AG08395 (cell line): ENCODE measurements at regions not wholly inside any gene's neighbourhood (a gene's known extent, or its start where the extent isn't known, plus 50 kb on each side); places are given as distances from the start of the nearest gene placed in this dataset.

Source experiments
- DNase-seq: peaks from one replicate; pipeline ENCODE4 v3.0.0; 2012; ENCODE audit warnings: mixed read lengths, low spot score

GRCh38 chr6:22942403-22942802 is 373.0 kb downstream of the HDGFL1 start:
- no peak for DNase-seq

GRCh38 chr6:22943327-22943726 is 374.0 kb downstream of the HDGFL1 start:
- no peak for DNase-seq

- no peak for DNase-seq
These were observed 380.6 kb downstream of the HDGFL1 start for GRCh38 chr6:22949967-22950366.

- peak; percentile 16 for DNase-seq
These were observed 382.7 kb downstream of the HDGFL1 start for GRCh38 chr6:22952097-22952496.

GRCh38 chr6:22954749-22955385 is 385.5 kb downstream of the HDGFL1 start:
- DNase-seq, result no peak

- DNase-seq, result no peak
These were observed 386.8 kb downstream of the HDGFL1 start for GRCh38 chr6:22956029-22956681.

GRCh38 chr6:22958677-22959076 is 389.3 kb downstream of the HDGFL1 start:
- DNase-seq, result no peak

- DNase-seq, result no peak
These were observed 390.2 kb downstream of the HDGFL1 start for GRCh38 chr6:22959571-22959970.

GRCh38 chr6:22964334-22964733 is 395.0 kb downstream of the HDGFL1 start:
- no peak for DNase-seq

GRCh38 chr6:22965889-22966288 is 396.5 kb downstream of the HDGFL1 start:
- no peak for DNase-seq

GRCh38 chr6:22966691-22967422 is 397.5 kb downstream of the HDGFL1 start:
- no peak for DNase-seq

- no peak for DNase-seq
These were observed 400.6 kb downstream of the HDGFL1 start for GRCh38 chr6:22970004-22970403.

- DNase-seq, result no peak
These were observed 403.4 kb downstream of the HDGFL1 start for GRCh38 chr6:22972771-22973170.

- no peak for DNase-seq
These were observed 405.7 kb downstream of the HDGFL1 start for GRCh38 chr6:22975079-22975478.

- peak; percentile 22 for DNase-seq
These were observed 411.1 kb downstream of the HDGFL1 start for GRCh38 chr6:22980446-22980845.

- no peak for DNase-seq
These were observed 432.8 kb downstream of the HDGFL1 start for GRCh38 chr6:23002044-23002619.

- DNase-seq, result peak; percentile 77
These were observed 434.5 kb downstream of the HDGFL1 start for GRCh38 chr6:23003671-23004467.

GRCh38 chr6:23006656-23007055 is 437.3 kb downstream of the HDGFL1 start:
- no peak for DNase-seq

GRCh38 chr6:23011615-23012014 is 442.2 kb downstream of the HDGFL1 start:
- no peak for DNase-seq

GRCh38 chr6:23013776-23014175 is 444.4 kb downstream of the HDGFL1 start:
- DNase-seq, result peak; percentile 63

- peak; percentile 7 for DNase-seq
These were observed 447.3 kb downstream of the HDGFL1 start for GRCh38 chr6:23016696-23017095.

GRCh38 chr6:23021487-23021886 is 452.1 kb downstream of the HDGFL1 start:
- DNase-seq, result no peak
